Fibroblast of skin of right biceps (primary cell): ENCODE measurements at regions not wholly inside any gene's neighbourhood (a gene's known extent, or its start where the extent isn't known, plus 50 kb on each side); places are given as distances from the start of the nearest gene placed in this dataset.
A peak's percentile ranks its signal among the peaks of the same experiment; 100 is the strongest.

Source experiments
- DNase-seq: peaks from one replicate; pipeline ENCODE4 v3.0.0-alpha.2; 2013

- peak; percentile 38 for DNase-seq
Observed at GRCh38 chr6:75546381-75546780, 52.8 kb upstream of the FILIP1 start.

GRCh38 chr6:75550544-75551167, 51.0 kb upstream of the SENP6 start:
- no peak for DNase-seq

- DNase-seq = no peak
Observed at GRCh38 chr6:75551367-75551952, 50.2 kb upstream of the SENP6 start.
